HAP-1 (cell line): ENCODE measurements at regions not wholly inside any gene's neighbourhood (a gene's known extent, or its start where the extent isn't known, plus 50 kb on each side); places are given as distances from the start of the nearest gene placed in this dataset.
A peak's percentile ranks its signal among the peaks of the same experiment; 100 is the strongest.
"Not testable (repeated sequence)": the region's sequence is repeated elsewhere in the genome, so short reads cannot be mapped to it uniquely, and the experiment has no call there.

Experiments
- DNase-seq, 2 experiments: peaks; one replicate each; pipeline ENCODE4 v3.0.0-alpha.2; 2016 to 2020; ENCODE audit warnings: low spot score in 2 of 2
- H3K27me3 ChIP-seq: fragments of 250-450 bp; sonication (Bioruptor Pico); 2 replicates; pipeline ENCODE4 v1.5.1; 2020; ENCODE audit warnings: low read depth, mild to moderate bottlenecking, moderate library complexity
- H3K36me3 ChIP-seq: fragments of 250-450 bp; sonication (Bioruptor Pico); replicated peaks from 2 replicates; pipeline ENCODE4 v1.5.1; 2020; ENCODE audit warnings: mild to moderate bottlenecking
- H3K4me1 ChIP-seq: fragments of 250-450 bp; sonication (Bioruptor Pico); 2 replicates; pipeline ENCODE4 v1.5.1; 2020; ENCODE audit warnings: mild to moderate bottlenecking
- H3K4me3 ChIP-seq: fragments of 250-450 bp; sonication (Bioruptor Pico); 2 replicates; pipeline ENCODE4 v1.5.1; 2020; ENCODE audit warnings: mild to moderate bottlenecking, moderate library complexity
- H3K9me3 ChIP-seq: fragments of 250-450 bp; sonication (Bioruptor Pico); 2 replicates; pipeline ENCODE4 v1.5.1; 2020; ENCODE audit warnings: mild to moderate bottlenecking, moderate library complexity
- in situ Hi-C: fragments of 300-500 bp; cut with MboI; formaldehyde crosslinking; loops from 3 replicates; pipeline ENCODE4 v1.14.3; 2020; ENCODE audit warnings: low sequenced_read_pairs, inconsistent platforms, mixed read lengths

GRCh38 chr2:147603447-147603846 lies 241.4 kb upstream of the ACVR2A start:
- no peaks in the 10 kb centered on the region for H3K9me3 ChIP-seq
- H3K4me1 ChIP-seq, result 0 out of 2 replicates have a peak, but pooled peaks cover 8% of the 10 kb centered on the region
- H3K36me3 ChIP-seq, result no peaks in the 10 kb centered on the region
- in situ Hi-C loops, result no loop called here
- no peak for DNase-seq
- no peak overlapping the region for H3K4me3 ChIP-seq
- no peaks in the 10 kb centered on the region for H3K27me3 ChIP-seq

GRCh38 chr2:147600646-147601045 lies 244.2 kb upstream of the ACVR2A start:
- no peak overlapping the region for H3K4me3 ChIP-seq
- H3K27me3 ChIP-seq, result no peaks in the 10 kb centered on the region
- no peaks in the 10 kb centered on the region for H3K36me3 ChIP-seq
- peaks cover 11% of the 10 kb centered on the region; the same call in 1 of the 2 replicates for H3K4me1 ChIP-seq
- no peak for DNase-seq
- no peaks in the 10 kb centered on the region for H3K9me3 ChIP-seq
- in situ Hi-C loops, result no loop called here

- in situ Hi-C loops, result no loop called here
- no peaks in the 10 kb centered on the region for H3K27me3 ChIP-seq
Observed at GRCh38 chr2:147600223-147600622, 244.6 kb upstream of the ACVR2A start.

GRCh38 chr2:147595200-147595599 lies 249.6 kb upstream of the ACVR2A start:
- Histone ChIP-seq H3K4me1 (peaks cover 7% of the 10 kb centered on the region), H3K4me3 (no peak overlapping the region), H3K9me3 (peaks cover 4% of the 10 kb centered on the region; the same call in 1 of the 2 replicates), H3K27me3 (no peaks in the 10 kb centered on the region), H3K36me3 (no peaks in the 10 kb centered on the region)
- in situ Hi-C loops, result no loop called here
- no peak for DNase-seq

More at GRCh38 chr2:147600223-147600622, 244.6 kb upstream of the ACVR2A start:
- no peaks in the 10 kb centered on the region for H3K9me3 ChIP-seq
- peaks cover 11% of the 10 kb centered on the region; the same call in 1 of the 2 replicates for H3K4me1 ChIP-seq
- no peaks in the 10 kb centered on the region for H3K36me3 ChIP-seq
- no peak overlapping the region for H3K4me3 ChIP-seq
- no peak for DNase-seq

GRCh38 chr2:147594038-147594437 lies 250.8 kb upstream of the ACVR2A start:
- peak in 1 of 2 experiments; percentile 22 for DNase-seq
- Histone ChIP-seq H3K27me3 (no peaks in the 10 kb centered on the region), H3K4me3 (no peak overlapping the region), H3K9me3 (peaks cover 4% of the 10 kb centered on the region; the same call in 1 of the 2 replicates), H3K4me1 (peaks cover 7% of the 10 kb centered on the region), H3K36me3 (no peaks in the 10 kb centered on the region)
- in situ Hi-C loops, result no loop called here

GRCh38 chr2:147592784-147593183 lies 252.0 kb upstream of the ACVR2A start:
- H3K27me3 ChIP-seq, H3K4me3 ChIP-seq, H3K36me3 ChIP-seq, H3K9me3 ChIP-seq, in situ Hi-C loops, H3K4me1 ChIP-seq, DNase-seq: not testable (repeated sequence)

- in situ Hi-C loops, result no loop called here
- no peaks in the 10 kb centered on the region for H3K36me3 ChIP-seq
- no peak overlapping the region for H3K4me3 ChIP-seq
- H3K9me3 ChIP-seq, result peaks cover 4% of the 10 kb centered on the region; the same call in 1 of the 2 replicates
- no peaks in the 10 kb centered on the region for H3K27me3 ChIP-seq
- DNase-seq, result no peak
- H3K4me1 ChIP-seq, result peaks cover under 1% of the 10 kb centered on the region
Observed at GRCh38 chr2:147589127-147589526, 255.7 kb upstream of the ACVR2A start.

- DNase-seq, result no peak
- peaks cover 4% of the 10 kb centered on the region; the same call in 1 of the 2 replicates for H3K9me3 ChIP-seq
- H3K27me3 ChIP-seq, result no peaks in the 10 kb centered on the region
- in situ Hi-C loops, result no loop called here
- no peaks in the 10 kb centered on the region for H3K36me3 ChIP-seq
- H3K4me1 ChIP-seq, result no peaks in the 10 kb centered on the region
- no peak overlapping the region for H3K4me3 ChIP-seq
Observed at GRCh38 chr2:147588191-147588590, 256.6 kb upstream of the ACVR2A start.

- no peak for DNase-seq
- Histone ChIP-seq H3K4me1 (no peaks in the 10 kb centered on the region), H3K36me3 (no peaks in the 10 kb centered on the region), H3K27me3 (no peaks in the 10 kb centered on the region), H3K9me3 (no peaks in the 10 kb centered on the region), H3K4me3 (no peak overlapping the region)
- in situ Hi-C loops, result no loop called here
Observed at GRCh38 chr2:147578529-147578928, 266.3 kb upstream of the ACVR2A start.

GRCh38 chr2:147577998-147578380 lies 266.8 kb upstream of the ACVR2A start:
- no peaks in the 10 kb centered on the region for H3K36me3 ChIP-seq
- in situ Hi-C loops, result no loop called here
- no peak overlapping the region for H3K4me3 ChIP-seq
- no peaks in the 10 kb centered on the region for H3K4me1 ChIP-seq
- DNase-seq, result no peak
- no peaks in the 10 kb centered on the region for H3K27me3 ChIP-seq
- no peaks in the 10 kb centered on the region for H3K9me3 ChIP-seq

- Histone ChIP-seq H3K36me3 (no peaks in the 10 kb centered on the region), H3K4me1 (no peaks in the 10 kb centered on the region), H3K4me3 (no peak overlapping the region), H3K9me3 (no peaks in the 10 kb centered on the region), H3K27me3 (no peaks in the 10 kb centered on the region)
- in situ Hi-C loops, result no loop called here
- DNase-seq, result no peak
Observed at GRCh38 chr2:147577323-147577997, 267.4 kb upstream of the ACVR2A start.

- Histone ChIP-seq H3K27me3 (no peaks in the 10 kb centered on the region), H3K4me3 (no peak overlapping the region), H3K36me3 (no peaks in the 10 kb centered on the region), H3K4me1 (no peaks in the 10 kb centered on the region), H3K9me3 (no peaks in the 10 kb centered on the region)
- DNase-seq, result no peak
- in situ Hi-C loops, result no loop called here
Observed at GRCh38 chr2:147575106-147575505, 269.7 kb upstream of the ACVR2A start.

- H3K27me3 ChIP-seq, result no peaks in the 10 kb centered on the region
- DNase-seq, result no peak
- in situ Hi-C loops, result no loop called here
- no peak overlapping the region for H3K4me3 ChIP-seq
- H3K4me1 ChIP-seq, result peaks cover under 1% of the 10 kb centered on the region; the same call in 1 of the 2 replicates
- H3K36me3 ChIP-seq, result no peaks in the 10 kb centered on the region
- H3K9me3 ChIP-seq, result no peaks in the 10 kb centered on the region
Observed at GRCh38 chr2:147572622-147573021, 272.2 kb upstream of the ACVR2A start.

- H3K9me3 ChIP-seq, result no peaks in the 10 kb centered on the region
- in situ Hi-C loops, result no loop called here
- no peak for DNase-seq
- no peak overlapping the region for H3K4me3 ChIP-seq
- H3K27me3 ChIP-seq, result no peaks in the 10 kb centered on the region
- no peaks in the 10 kb centered on the region for H3K36me3 ChIP-seq
- H3K4me1 ChIP-seq, result peaks cover 3% of the 10 kb centered on the region; the same call in 1 of the 2 replicates
Observed at GRCh38 chr2:147569426-147569825, 275.4 kb upstream of the ACVR2A start.

- Histone ChIP-seq H3K4me3 (no peak overlapping the region), H3K4me1 (peaks cover 3% of the 10 kb centered on the region; the same call in 1 of the 2 replicates), H3K9me3 (no peaks in the 10 kb centered on the region), H3K36me3 (no peaks in the 10 kb centered on the region), H3K27me3 (no peaks in the 10 kb centered on the region)
- DNase-seq, result no peak
- in situ Hi-C loops, result no loop called here
Observed at GRCh38 chr2:147568109-147568508, 276.7 kb upstream of the ACVR2A start.
